ENCODE measurements at regions not wholly inside any gene's neighbourhood (a gene's known extent, or its start where the extent isn't known, plus 50 kb on each side); places are given as distances from the start of the nearest gene placed in this dataset.
"Not testable (repeated sequence)": the region's sequence is repeated elsewhere in the genome, so short reads cannot be mapped to it uniquely, and the experiment has no call there.

GRCh38 chrX:76509775-76510174 lies 82.3 kb downstream of the MAGEE1 start:
- no peak for DNase-seq (ENCODE audit: low read depth)

DNA sequence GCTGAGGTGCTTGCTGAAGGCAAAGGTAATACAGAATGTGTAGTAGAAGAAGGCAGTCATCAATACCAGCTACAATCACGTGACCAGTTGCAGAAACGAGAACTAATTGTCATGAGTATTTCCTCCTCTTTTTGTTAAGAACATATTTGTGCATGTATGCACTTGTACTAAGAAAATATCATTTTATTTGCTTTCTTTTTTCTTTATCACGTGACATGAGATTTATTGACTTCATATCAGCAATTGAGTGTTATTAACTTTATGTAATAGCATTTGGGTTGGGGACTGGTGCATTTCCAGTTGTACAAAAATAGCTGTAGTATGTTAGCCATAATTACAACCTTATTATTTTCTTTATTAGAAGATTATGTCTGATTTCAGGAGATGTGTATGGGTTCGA lies 90.0 kb downstream of the MAGEE1 start:
- no peak for DNase-seq (ENCODE audit: low read depth)

DNA sequence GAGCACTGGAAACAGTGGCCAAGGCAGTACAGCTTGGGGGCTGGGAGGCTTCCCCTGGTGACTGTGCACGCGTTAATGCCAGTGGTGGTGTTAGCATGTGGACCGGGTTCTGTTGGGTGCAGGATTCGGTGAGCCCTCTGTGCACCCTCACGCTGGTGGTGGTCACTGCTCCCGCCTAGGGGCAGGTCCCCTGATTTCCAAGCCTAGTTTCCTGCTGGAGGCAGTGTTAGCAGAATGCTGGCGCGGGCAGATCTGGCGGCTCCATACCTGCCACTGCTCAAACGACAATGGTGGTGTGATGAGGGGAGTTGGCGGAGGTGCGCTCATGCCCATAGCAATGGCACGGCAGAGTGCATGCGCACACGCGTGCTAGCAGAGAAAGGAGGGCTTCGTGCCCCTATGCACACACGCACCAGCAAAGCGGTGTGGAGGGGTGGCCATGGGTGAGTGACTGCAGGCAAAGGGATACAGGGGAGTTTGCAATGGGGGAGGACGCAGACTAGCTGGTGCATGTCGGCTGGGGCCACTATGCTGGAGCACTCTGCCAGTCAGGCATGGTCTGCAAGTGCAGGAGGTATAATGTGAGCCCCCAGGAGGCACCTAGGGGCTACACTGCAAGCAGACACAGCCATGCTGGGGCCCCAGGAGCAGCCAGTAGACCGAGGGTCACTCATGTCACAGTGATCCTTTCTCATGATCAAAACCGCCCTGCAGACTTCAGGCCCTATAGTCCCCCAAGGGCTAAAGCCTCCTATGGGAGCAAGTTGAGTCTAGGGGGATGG lies 93.0 kb downstream of the MAGEE1 start:
- DNase-seq (ENCODE audit: low read depth): no peak

GRCh38 chrX:76535675-76536074 lies 108.2 kb downstream of the MAGEE1 start:
- not testable (repeated sequence) for DNase-seq (ENCODE audit: low read depth)

DNA sequence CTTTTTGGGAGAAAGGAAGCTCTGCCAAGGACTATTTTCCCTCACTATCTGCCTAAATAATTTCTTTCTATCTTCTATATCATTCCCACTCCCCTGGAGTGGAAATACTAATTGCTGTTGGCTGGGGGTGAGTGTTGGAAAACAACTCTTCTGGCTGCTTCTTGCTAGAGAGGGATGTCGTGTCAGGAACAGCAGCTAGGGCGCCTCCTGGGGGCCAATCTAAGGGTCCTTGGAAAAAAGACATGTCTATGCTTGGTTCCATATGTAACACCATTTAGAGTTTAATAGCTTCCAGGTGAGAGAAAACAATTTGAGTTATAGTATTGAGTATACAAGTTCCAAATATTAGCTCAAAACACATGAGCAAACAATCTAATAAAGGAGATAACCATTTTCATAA lies 111.3 kb downstream of the MAGEE1 start:
- DNase-seq (ENCODE audit: low read depth): no peak

DNA sequence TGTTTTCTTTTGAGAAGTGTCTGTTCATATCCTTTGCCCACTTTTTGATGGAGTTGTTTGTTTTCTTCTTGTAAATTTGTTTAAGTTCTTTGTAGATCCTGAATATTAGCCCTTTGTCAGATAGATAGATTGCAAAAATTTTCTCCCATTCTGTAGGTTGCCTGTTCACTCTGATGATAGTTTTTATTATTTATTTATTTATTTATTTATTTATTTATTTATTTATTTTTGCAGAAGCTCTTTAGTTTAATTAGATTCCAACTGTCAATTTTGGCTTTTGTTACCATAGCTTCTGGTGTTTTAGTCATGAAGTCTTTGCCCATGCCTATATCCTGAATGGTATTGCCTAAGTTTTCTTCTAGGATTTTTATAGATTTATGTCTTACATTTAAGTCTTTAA lies 115.9 kb downstream of the MAGEE1 start:
- DNase-seq (ENCODE audit: low read depth): not testable (repeated sequence)

GRCh38 chrX:76550016-76550415 lies 122.5 kb downstream of the MAGEE1 start:
- no peak for DNase-seq (ENCODE audit: low read depth)

DNA sequence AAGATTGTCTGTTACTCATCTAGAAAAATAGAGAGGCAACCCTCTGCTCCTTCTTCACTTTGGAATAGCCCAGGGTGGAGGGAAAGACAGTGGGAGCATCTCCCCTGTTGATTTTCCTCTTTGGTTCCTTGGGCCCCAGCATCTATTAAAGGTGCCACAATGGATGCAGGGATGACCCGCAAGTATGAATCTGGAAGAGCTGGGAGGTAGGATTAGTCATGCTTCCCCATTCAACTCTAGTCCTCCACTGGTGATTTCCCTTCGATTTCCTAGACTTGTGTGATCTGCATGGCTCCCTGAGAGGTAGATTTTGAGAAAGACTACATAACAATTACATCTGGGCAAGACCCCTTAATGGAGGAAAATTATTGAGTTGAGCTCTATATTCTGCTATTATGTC lies 127.8 kb downstream of the MAGEE1 start:
- no peak for DNase-seq (ENCODE audit: low read depth)

- peak; percentile 0 for DNase-seq (ENCODE audit: low read depth)
Observed at GRCh38 chrX:76555816-76556215, 128.3 kb downstream of the MAGEE1 start.

- not testable (repeated sequence) for DNase-seq (ENCODE audit: low read depth)
Observed at GRCh38 chrX:76564842-76565241, 137.3 kb downstream of the MAGEE1 start.

DNA sequence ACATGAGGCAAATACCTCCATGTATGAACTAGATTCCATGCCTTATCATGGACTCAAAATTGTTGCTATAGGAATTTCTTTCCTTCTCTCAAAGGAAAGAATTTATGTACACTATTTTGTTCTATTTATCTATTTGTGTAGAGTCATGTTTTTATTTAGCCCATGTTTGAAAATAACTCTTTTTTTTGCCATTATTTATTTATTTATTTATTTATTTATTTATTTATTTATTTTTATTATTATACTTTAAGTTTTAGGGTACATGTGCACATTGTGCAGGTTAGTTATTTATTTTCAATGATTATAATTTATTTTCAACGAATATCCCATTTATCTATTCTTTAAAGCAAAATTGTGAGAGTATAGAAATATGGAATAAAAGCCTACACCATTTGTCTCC lies 177.9 kb downstream of the MAGEE1 start:
- DNase-seq (ENCODE audit: low read depth): no peak

- DNase-seq (ENCODE audit: low read depth): no peak
Observed at GRCh38 chrX:76617020-76617419, 189.5 kb downstream of the MAGEE1 start.

DNA sequence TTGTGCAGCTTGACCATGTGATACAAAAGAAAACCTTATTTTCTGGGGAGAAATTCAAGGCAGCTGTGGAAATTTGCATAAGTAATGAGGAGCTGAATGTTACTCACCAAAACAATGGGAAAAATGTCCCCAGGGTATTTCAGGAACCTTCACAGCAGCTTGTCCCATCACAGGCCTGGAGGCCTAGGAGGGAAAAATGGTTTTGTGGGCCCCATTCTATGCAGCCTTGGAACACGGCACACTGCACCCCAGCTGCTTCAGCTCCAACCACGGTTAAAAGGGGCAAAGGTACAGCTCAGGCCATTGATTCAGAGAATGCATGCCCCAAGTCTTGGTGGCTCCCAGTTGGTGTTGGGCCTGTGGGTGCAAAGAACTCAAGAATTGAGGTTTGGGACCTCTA lies 216.1 kb downstream of the MAGEE1 start:
- DNase-seq (ENCODE audit: low read depth): no peak

DNA sequence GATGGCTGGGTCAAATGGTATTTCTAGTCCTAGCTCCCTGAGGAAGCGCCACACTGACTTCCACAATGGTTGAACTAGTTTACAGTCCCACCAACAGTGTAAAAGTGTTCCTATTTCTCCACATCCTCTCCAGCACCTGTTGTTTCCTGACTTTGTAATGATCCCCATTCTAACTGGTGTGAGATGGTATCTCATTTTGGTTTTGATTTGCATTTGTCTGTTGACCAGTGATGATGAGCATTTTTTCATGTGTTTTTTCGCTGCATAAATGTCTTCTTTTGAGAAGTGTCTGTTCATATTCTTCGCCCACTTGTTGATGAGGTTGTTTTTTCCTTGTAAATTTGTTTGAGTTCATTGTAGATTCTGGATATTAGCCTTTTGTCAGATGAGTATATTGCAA lies 223.9 kb downstream of the MAGEE1 start:
- not testable (repeated sequence) for DNase-seq (ENCODE audit: low read depth)

DNA sequence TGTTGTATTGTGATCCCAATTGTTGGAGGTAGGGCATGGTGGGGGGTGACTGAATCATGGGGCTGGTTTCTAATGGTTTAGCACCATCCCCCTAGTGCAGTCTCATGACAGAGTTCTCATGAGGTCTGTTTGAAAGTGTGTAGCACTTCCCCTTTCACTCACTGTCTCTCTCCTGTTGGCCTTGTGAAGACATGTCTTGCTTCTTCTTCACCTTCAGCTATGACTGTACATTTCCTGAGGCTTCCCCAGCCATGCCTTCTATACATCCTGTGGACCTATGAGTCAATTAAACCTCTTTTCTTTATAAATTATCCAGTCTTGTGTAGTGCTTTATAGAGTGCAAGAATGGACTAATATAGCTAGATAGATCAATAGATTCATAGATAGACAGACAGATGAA lies 230.0 kb downstream of the MAGEE1 start:
- no peak for DNase-seq (ENCODE audit: low read depth)
